GM12878 (cell line): ENCODE measurements at regions not wholly inside any gene's neighbourhood (a gene's known extent, or its start where the extent isn't known, plus 50 kb on each side); places are given as distances from the start of the nearest gene placed in this dataset.

ENCODE experiments used
- KDM1A ChIP-seq: fragments of 200-600 bp; sonication (generic); IDR thresholded peaks from 2 replicates; pipeline ENCODE4 v1.6.1; 2016; ENCODE audit warnings: borderline replicate concordance
- MTA3 ChIP-seq: IDR thresholded peaks from 2 replicates; pipeline ENCODE4 v1.6.1; 2012; ENCODE audit warnings: low read length, inconsistent platforms, borderline replicate concordance
- POLR2A ChIP-seq: IDR thresholded peaks from 2 replicates; pipeline ENCODE4 v1.6.1; 2011; ENCODE audit warnings: low read depth, mild to moderate bottlenecking, low read length
- POLR2AphosphoS5 ChIP-seq: IDR thresholded peaks from 2 replicates; pipeline ENCODE4 v1.6.1; 2011; ENCODE audit warnings: mild to moderate bottlenecking, low read length, inconsistent platforms
- RCOR1 ChIP-seq: conservative IDR thresholded peaks from 2 replicates; pipeline ENCODE4 v1.6.1; 2012; ENCODE audit warnings: low read depth, low read length, improper control_type of control experiment
- REST ChIP-seq: IDR thresholded peaks from 2 replicates; pipeline ENCODE4 v1.6.1; 2012; ENCODE audit warnings: mild to moderate bottlenecking, low read depth, low read length

- TF ChIP-seq POLR2A (no peak), REST (no peak), MTA3 (no peak), RCOR1 (no peak), KDM1A (no peak), POLR2AphosphoS5 (no peak)
Observed at GRCh38 chr19:29384656-29385055, 141.1 kb upstream of the VSTM2B start.
